Neural cell (in vitro differentiated cells): ENCODE measurements at regions not wholly inside any gene's neighbourhood (a gene's known extent, or its start where the extent isn't known, plus 50 kb on each side); places are given as distances from the start of the nearest gene placed in this dataset.

Source experiments
- CTCF ChIP-seq: fragments of 450-650 bp; IDR thresholded peaks from 2 replicates; pipeline ENCODE4 v1.5.1; 2014; ENCODE audit warnings: antibody characterized with exemption, mild to moderate bottlenecking, moderate library complexity; ENCODE audit not compliant: poor library complexity, severe bottlenecking
- EP300 ChIP-seq: fragments of 450-650 bp; conservative IDR thresholded peaks from 2 replicates; pipeline ENCODE4 v1.6.1; 2014; ENCODE audit warnings: antibody characterized with exemption, mild to moderate bottlenecking, moderate library complexity; ENCODE audit not compliant: poor library complexity, severe bottlenecking
- EZH2 ChIP-seq: fragments of 200-600, 300-800 bp; shearing (Covaris generic), sonication (generic); IDR thresholded peaks from 2 replicates; pipeline ENCODE4 v1.6.1; 2014; ENCODE audit warnings: antibody characterized with exemption, low read length, borderline replicate concordance, mild to moderate bottlenecking; ENCODE audit not compliant: insufficient read depth, poor library complexity, severe bottlenecking
- MXI1 ChIP-seq: fragments of 450-650 bp; conservative IDR thresholded peaks from 2 replicates; pipeline ENCODE4 v1.6.1; 2014; ENCODE audit warnings: antibody characterized with exemption, mild to moderate bottlenecking; ENCODE audit not compliant: poor library complexity, severe bottlenecking
- RAD21 ChIP-seq: fragments of 450-650 bp; conservative IDR thresholded peaks from 2 replicates; pipeline ENCODE4 v1.6.1; 2014; ENCODE audit warnings: antibody characterized with exemption, mild to moderate bottlenecking, moderate library complexity
- SMC3 ChIP-seq: fragments of 450-650 bp; conservative IDR thresholded peaks from 2 replicates; pipeline ENCODE4 v1.6.1; 2014; ENCODE audit warnings: antibody characterized with exemption, mild to moderate bottlenecking, moderate library complexity; ENCODE audit not compliant: poor library complexity
- TAF1 ChIP-seq: IDR thresholded peaks from 2 replicates; pipeline ENCODE4 v1.6.1; 2012; ENCODE audit warnings: low read depth

- TF ChIP-seq CTCF = no peak
- no peak for TF ChIP-seq SMC3
- no peak for TF ChIP-seq MXI1
- no peak for TF ChIP-seq EZH2
- no peak for TF ChIP-seq RAD21
- no peak for TF ChIP-seq EP300
- no peak for TF ChIP-seq TAF1
Observed at GRCh38 chr4:125725957-125726525, 411.3 kb downstream of the FAT4 start.
